ACC112 (cell line): ENCODE measurements at regions not wholly inside any gene's neighbourhood (a gene's known extent, or its start where the extent isn't known, plus 50 kb on each side); places are given as distances from the start of the nearest gene placed in this dataset.

Experiments used
- H2AFZ ChIP-seq: fragments of 200-600 bp; sonication (generic); one replicate; pipeline ENCODE4 v1.6.0; 2017; ENCODE audit warnings: antibody characterized with exemption, low read length; ENCODE audit not compliant: unreplicated experiment
- H3K27ac ChIP-seq: fragments of 200-600 bp; sonication (generic); 2 replicates; pipeline ENCODE4 v1.5.1; 2014; ENCODE audit warnings: low read depth, mild to moderate bottlenecking, antibody characterized with exemption, low read length, moderate library complexity
- H3K27me3 ChIP-seq: fragments of 200-600 bp; sonication (generic); 2 replicates; pipeline ENCODE4 v1.6.1; 2014; ENCODE audit warnings: mild to moderate bottlenecking, antibody characterized with exemption, low read length, moderate library complexity, mixed read lengths; ENCODE audit not compliant: insufficient read depth
- H3K36me3 ChIP-seq: fragments of 200-600 bp; sonication (generic); 2 replicates; pipeline ENCODE4 v1.6.1; 2016; ENCODE audit warnings: mild to moderate bottlenecking, antibody characterized with exemption, low read length, moderate library complexity, mixed read lengths; ENCODE audit not compliant: insufficient read depth
- H3K4me1 ChIP-seq: fragments of 200-600 bp; sonication (generic); one replicate; pipeline ENCODE4 v1.6.1; 2016; ENCODE audit warnings: low read length, mixed read lengths; ENCODE audit not compliant: insufficient read depth, unreplicated experiment, control insufficient read depth
- H3K4me3 ChIP-seq: fragments of 200-600 bp; sonication (generic); 2 replicates; pipeline ENCODE4 v1.5.1; 2014; ENCODE audit warnings: mild to moderate bottlenecking, low read depth, low read length
- H3K79me2 ChIP-seq: fragments of 200-600 bp; sonication (generic); one replicate; pipeline ENCODE4 v1.6.0; 2016; ENCODE audit warnings: low read length; ENCODE audit not compliant: control insufficient read depth, unreplicated experiment, insufficient read depth

- Histone ChIP-seq H3K27ac (peak overlapping the region; percentile 96), H3K36me3 (no peaks in the 10 kb centered on the region), H3K27me3 (no peaks in the 10 kb centered on the region), H3K79me2 (peaks cover 2% of the 10 kb centered on the region), H3K4me1 (peaks cover 61% of the 10 kb centered on the region), H2AFZ (no peak overlapping the region), H3K4me3 (no peak overlapping the region)
Observed at GRCh38 chr18:29156531-29156930, 979.6 kb upstream of the CDH2 start.

GRCh38 chr18:29154758-29155725 is 978.1 kb upstream of the CDH2 start:
- peaks cover 2% of the 10 kb centered on the region for H3K79me2 ChIP-seq
- no peaks in the 10 kb centered on the region for H3K27me3 ChIP-seq
- peaks cover 50% of the 10 kb centered on the region for H3K4me1 ChIP-seq
- H3K27ac ChIP-seq = peak overlapping the region; percentile 96
- peak overlapping the region; percentile 19 for H2AFZ ChIP-seq
- no peaks in the 10 kb centered on the region for H3K36me3 ChIP-seq
- H3K4me3 ChIP-seq = peak overlapping the region; percentile 46; the same call in 1 of the 2 replicates

GRCh38 chr18:29154196-29154757 is 977.3 kb upstream of the CDH2 start:
- no peaks in the 10 kb centered on the region for H3K27me3 ChIP-seq
- H3K4me1 ChIP-seq = peaks cover 50% of the 10 kb centered on the region
- H2AFZ ChIP-seq = peak overlapping the region; percentile 19
- H3K79me2 ChIP-seq = peaks cover 2% of the 10 kb centered on the region
- peak overlapping the region; percentile 46; the same call in 1 of the 2 replicates for H3K4me3 ChIP-seq
- peak overlapping the region; percentile 96 for H3K27ac ChIP-seq
- H3K36me3 ChIP-seq = no peaks in the 10 kb centered on the region

- Histone ChIP-seq H3K27ac (peak overlapping the region; percentile 96; the same call in 1 of the 2 replicates), H3K4me1 (peaks cover 48% of the 10 kb centered on the region), H3K79me2 (peaks cover 2% of the 10 kb centered on the region), H2AFZ (no peak overlapping the region), H3K27me3 (no peaks in the 10 kb centered on the region), H3K36me3 (no peaks in the 10 kb centered on the region), H3K4me3 (no peak overlapping the region)
Observed at GRCh38 chr18:29153091-29153490, 976.2 kb upstream of the CDH2 start.

GRCh38 chr18:29147944-29148343 is 971.0 kb upstream of the CDH2 start:
- no peaks in the 10 kb centered on the region for H3K79me2 ChIP-seq

GRCh38 chr18:29146068-29146467 is 969.1 kb upstream of the CDH2 start:
- Histone ChIP-seq H3K36me3 (no peaks in the 10 kb centered on the region), H3K79me2 (no peaks in the 10 kb centered on the region), H3K4me1 (peaks cover 5% of the 10 kb centered on the region), H3K27me3 (no peaks in the 10 kb centered on the region), H2AFZ (no peak overlapping the region), H3K4me3 (no peak overlapping the region), H3K27ac (no peak overlapping the region)

More at GRCh38 chr18:29147944-29148343, 971.0 kb upstream of the CDH2 start:
- Histone ChIP-seq H3K36me3 (no peaks in the 10 kb centered on the region), H3K4me3 (no peak overlapping the region), H2AFZ (peak overlapping the region; percentile 78), H3K4me1 (peaks cover 5% of the 10 kb centered on the region), H3K27me3 (no peaks in the 10 kb centered on the region), H3K27ac (0 out of 2 replicates have a peak overlapping the region, but pooled peaks have one; percentile 14)

- no peak overlapping the region for H3K27ac ChIP-seq
- H3K4me3 ChIP-seq = no peak overlapping the region
- no peaks in the 10 kb centered on the region for H3K4me1 ChIP-seq
- no peak overlapping the region for H2AFZ ChIP-seq
- H3K79me2 ChIP-seq = no peaks in the 10 kb centered on the region
- H3K27me3 ChIP-seq = no peaks in the 10 kb centered on the region
- no peaks in the 10 kb centered on the region for H3K36me3 ChIP-seq
Observed at GRCh38 chr18:29140590-29140989, 963.7 kb upstream of the CDH2 start.

- no peak overlapping the region for H2AFZ ChIP-seq
- H3K4me1 ChIP-seq = no peaks in the 10 kb centered on the region
- no peaks in the 10 kb centered on the region for H3K79me2 ChIP-seq
- H3K4me3 ChIP-seq = no peak overlapping the region
- H3K27ac ChIP-seq = no peak overlapping the region
- no peaks in the 10 kb centered on the region for H3K27me3 ChIP-seq
- H3K36me3 ChIP-seq = no peaks in the 10 kb centered on the region
Observed at GRCh38 chr18:29137773-29138495, 961.0 kb upstream of the CDH2 start.

GRCh38 chr18:29123706-29124530 is 947.0 kb upstream of the CDH2 start:
- H2AFZ ChIP-seq = peak overlapping the region; percentile 95
- H3K27me3 ChIP-seq = no peaks in the 10 kb centered on the region
- H3K36me3 ChIP-seq = no peaks in the 10 kb centered on the region

GRCh38 chr18:29104671-29105070 is 927.7 kb upstream of the CDH2 start:
- H2AFZ ChIP-seq = no peak overlapping the region

More at GRCh38 chr18:29123706-29124530, 947.0 kb upstream of the CDH2 start:
- Histone ChIP-seq H3K79me2 (no peaks in the 10 kb centered on the region), H3K27ac (peak overlapping the region; percentile 7; the same call in 1 of the 2 replicates), H3K4me1 (peaks cover 9% of the 10 kb centered on the region), H3K4me3 (peak overlapping the region; percentile 68)

More at GRCh38 chr18:29104671-29105070, 927.7 kb upstream of the CDH2 start:
- Histone ChIP-seq H3K4me1 (no peaks in the 10 kb centered on the region), H3K27ac (no peak overlapping the region), H3K36me3 (no peaks in the 10 kb centered on the region), H3K4me3 (no peak overlapping the region), H3K27me3 (no peaks in the 10 kb centered on the region), H3K79me2 (no peaks in the 10 kb centered on the region)
